Stimulated activated CD4-positive, alpha-beta T cell treated with anti-CD3 and anti-CD28 coated beads, Interleukin-1b, Interleukin-23, amount 100 ng/mL, for 24 hours (primary cell): ENCODE measurements at regions not wholly inside any gene's neighbourhood (a gene's known extent, or its start where the extent isn't known, plus 50 kb on each side); places are given as distances from the start of the nearest gene placed in this dataset.
A peak's percentile ranks its signal among the peaks of the same experiment; 100 is the strongest.

ENCODE experiments used
- DNase-seq, 4 experiments: peaks; one replicate each; pipeline ENCODE4 v3.0.0-alpha.2; 2020; ENCODE audit warnings: low read depth in 4 of 4, low spot score in 1 of 4

- no peak for DNase-seq
Measured at GRCh38 chr16:89027281-89027680, 50.3 kb upstream of the CBFA2T3 start.

- DNase-seq: peak in 2 of 4 experiments; percentile 20 to 27
Measured at GRCh38 chr16:89031715-89032659, 55.0 kb upstream of the CBFA2T3 start.

GRCh38 chr16:89033304-89033703, 56.3 kb upstream of the CBFA2T3 start:
- DNase-seq: no peak

GRCh38 chr16:89033796-89034572, 57.0 kb upstream of the CBFA2T3 start:
- DNase-seq: no peak

GRCh38 chr16:89034573-89034961, 57.6 kb upstream of the CBFA2T3 start:
- no peak for DNase-seq

- DNase-seq: no peak
Measured at GRCh38 chr16:89034971-89035668, 58.1 kb upstream of the CBFA2T3 start.

GRCh38 chr16:89035669-89036570, 57.7 kb upstream of the ACSF3 start:
- DNase-seq: no peak

GRCh38 chr16:89036776-89037175, 56.9 kb upstream of the ACSF3 start:
- DNase-seq: no peak

- no peak for DNase-seq
Measured at GRCh38 chr16:89037261-89038152, 56.1 kb upstream of the ACSF3 start.

- DNase-seq: no peak
Measured at GRCh38 chr16:89038221-89038721, 55.4 kb upstream of the ACSF3 start.

- no peak for DNase-seq
Measured at GRCh38 chr16:89038811-89039735, 54.6 kb upstream of the ACSF3 start.

GRCh38 chr16:89039756-89040155, 53.9 kb upstream of the ACSF3 start:
- DNase-seq: no peak

- DNase-seq: no peak
Measured at GRCh38 chr16:89040391-89040790, 53.3 kb upstream of the ACSF3 start.

- no peak for DNase-seq
Measured at GRCh38 chr16:89040861-89041570, 52.6 kb upstream of the ACSF3 start.

GRCh38 chr16:89041571-89042481, 51.8 kb upstream of the ACSF3 start:
- no peak for DNase-seq

GRCh38 chr16:89042711-89043551, 50.7 kb upstream of the ACSF3 start:
- DNase-seq: no peak
